ENCODE measurements at regions not wholly inside any gene's neighbourhood (a gene's known extent, or its start where the extent isn't known, plus 50 kb on each side); places are given as distances from the start of the nearest gene placed in this dataset.
A peak's percentile ranks its signal among the peaks of the same experiment; 100 is the strongest.

DNA sequence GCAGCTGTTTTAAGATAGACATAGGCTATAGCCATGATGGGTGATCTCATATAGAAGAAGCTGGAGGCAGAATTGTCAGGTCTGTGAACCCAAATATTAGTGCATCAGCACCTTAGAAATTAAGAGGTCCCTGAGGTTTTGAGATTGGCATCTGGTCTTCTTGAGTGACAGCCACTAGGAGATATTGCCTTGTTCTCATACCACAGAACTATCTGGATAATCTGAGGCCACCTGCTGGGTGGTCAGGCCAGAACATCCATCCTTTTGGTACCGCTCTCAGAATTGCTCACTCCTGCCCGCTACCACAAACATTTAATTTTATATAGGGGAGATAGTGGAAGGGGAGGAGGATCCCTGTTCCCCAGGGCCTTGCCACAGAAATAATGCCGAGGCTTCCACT lies 210.6 kb upstream of the ZPLD1 start:
- intact Hi-C loops (cut with micrococcal nuclease; ENCODE audit: unreplicated experiment), result loop anchor here (2.0 kb wide), 1 partner anchor 529 kb away; no protein-coding TSS in a partner anchor

DNA sequence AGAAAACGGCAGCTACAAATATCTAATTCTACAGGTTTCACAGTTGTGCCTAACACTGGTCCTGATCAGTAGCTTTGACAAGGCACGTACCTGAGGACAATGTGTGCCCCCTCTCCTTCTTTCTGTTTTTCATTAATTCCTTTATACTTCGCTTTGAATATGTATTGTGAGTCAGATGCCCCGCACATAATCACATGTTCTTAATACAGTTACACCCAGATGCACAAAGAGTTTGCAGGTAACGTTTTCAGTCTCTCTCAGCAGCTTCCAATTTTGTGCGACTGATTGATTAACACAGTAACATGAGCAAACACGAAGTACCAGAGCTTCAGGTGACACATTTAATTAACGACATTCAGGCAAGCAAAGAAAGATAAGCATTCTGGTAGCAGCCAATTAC lies 209.8 kb upstream of the ZPLD1 start:
- Mint-ChIP-seq H3K36me3 (ENCODE audit: insufficient read depth, unreplicated experiment) (no peaks in the 10 kb centered on the region), H3K4me1 (ENCODE audit: low read depth, unreplicated experiment) (peaks cover 7% of the 10 kb centered on the region), H3K27me3 (ENCODE audit: insufficient read depth, unreplicated experiment) (peaks cover 2% of the 10 kb centered on the region), H3K27ac (ENCODE audit: unreplicated experiment) (no peak overlapping the region), H3K9me3 (ENCODE audit: unreplicated experiment) (no peaks in the 10 kb centered on the region), H3K4me3 (ENCODE audit: unreplicated experiment) (no peak overlapping the region)
- Histone ChIP-seq H3K27me3 (replicated peaks; ENCODE audit: control insufficient read depth, insufficient read depth, low read length) (no peaks in the 10 kb centered on the region), H3K4me3 (ENCODE audit: low read depth, low read length) (no peak overlapping the region), H3K9me3 (no peaks in the 10 kb centered on the region), H3K36me3 (ENCODE audit: control insufficient read depth, insufficient read depth, low read length) (no peaks in the 10 kb centered on the region), H3K4me1 (no peaks in the 10 kb centered on the region; the same call in 1 of the 2 replicates)
- no TSS peak for BruUV-seq (replicated peaks)
- no peak for TF ChIP-seq CTCF (IDR thresholded peaks at IDR 0.05; ENCODE audit: insufficient read depth in 1 of 2, low read depth in 1 of 2, low read length in 1 of 2, severe bottlenecking in 1 of 2, unreplicated experiment in 1 of 2)
- ChIA-PET CTCF (interaction anchor here (0.5 to 2.6 kb wide), 13 partner anchors 92 to 422 kb away, joined by 3 to 46 read pairs (median 6); partner anchors contain the start of gene NFKBIZ), POLR2A (no interaction called here)
- DNase-seq, result no peak
- intact Hi-C loops (cut with micrococcal nuclease; ENCODE audit: unreplicated experiment), result loop anchor here (1.0 to 5.0 kb wide), 6 partner anchors 133 to 530 kb away; no protein-coding TSS in a partner anchor

More for the DNA sequence above, 210.6 kb upstream of the ZPLD1 start:
- ChIA-PET CTCF (interaction anchor here (1.3 to 2.6 kb wide), 3 partner anchors 411 to 421 kb away, joined by 3 to 46 read pairs (median 35); no protein-coding TSS in a partner anchor), POLR2A (no interaction called here)
- no peaks in the 10 kb centered on the region for H3K36me3 Mint-ChIP-seq (ENCODE audit: insufficient read depth, unreplicated experiment)
- H3K4me1 Mint-ChIP-seq (ENCODE audit: low read depth, unreplicated experiment), result peaks cover 7% of the 10 kb centered on the region
- Histone ChIP-seq H3K4me1 (no peaks in the 10 kb centered on the region; the same call in 1 of the 2 replicates), H3K4me3 (ENCODE audit: low read depth, low read length) (no peak overlapping the region), H3K36me3 (ENCODE audit: control insufficient read depth, insufficient read depth, low read length) (no peaks in the 10 kb centered on the region), H3K27me3 (replicated peaks; ENCODE audit: control insufficient read depth, insufficient read depth, low read length) (no peaks in the 10 kb centered on the region), H3K9me3 (no peaks in the 10 kb centered on the region)
- H3K27ac Mint-ChIP-seq (ENCODE audit: unreplicated experiment), result no peak overlapping the region
- peaks cover 2% of the 10 kb centered on the region for H3K27me3 Mint-ChIP-seq (ENCODE audit: insufficient read depth, unreplicated experiment)
- H3K4me3 Mint-ChIP-seq (ENCODE audit: unreplicated experiment), result no peak overlapping the region
- H3K9me3 Mint-ChIP-seq (ENCODE audit: unreplicated experiment), result no peaks in the 10 kb centered on the region
- no TSS peak for BruUV-seq (replicated peaks)
- peak; percentile 38 to 49 for TF ChIP-seq CTCF (IDR thresholded peaks at IDR 0.05; ENCODE audit: insufficient read depth in 1 of 2, low read depth in 1 of 2, low read length in 1 of 2, severe bottlenecking in 1 of 2, unreplicated experiment in 1 of 2)
- peak in 1 of 2 experiments; percentile 36 for DNase-seq

GRCh38 chr3:102225407-102226132 lies 209.2 kb upstream of the ZPLD1 start:
- Mint-ChIP-seq H3K36me3 (ENCODE audit: insufficient read depth, unreplicated experiment) (no peaks in the 10 kb centered on the region), H3K27ac (ENCODE audit: unreplicated experiment) (no peak overlapping the region), H3K27me3 (ENCODE audit: insufficient read depth, unreplicated experiment) (peaks cover 2% of the 10 kb centered on the region), H3K9me3 (ENCODE audit: unreplicated experiment) (no peaks in the 10 kb centered on the region), H3K4me3 (ENCODE audit: unreplicated experiment) (no peak overlapping the region), H3K4me1 (ENCODE audit: low read depth, unreplicated experiment) (peaks cover 7% of the 10 kb centered on the region)
- Histone ChIP-seq H3K27me3 (replicated peaks; ENCODE audit: control insufficient read depth, insufficient read depth, low read length) (no peaks in the 10 kb centered on the region), H3K9me3 (no peaks in the 10 kb centered on the region), H3K4me1 (no peaks in the 10 kb centered on the region; the same call in 1 of the 2 replicates), H3K36me3 (ENCODE audit: control insufficient read depth, insufficient read depth, low read length) (no peaks in the 10 kb centered on the region), H3K4me3 (ENCODE audit: low read depth, low read length) (no peak overlapping the region)
- ChIA-PET POLR2A (no interaction called here), CTCF (interaction anchor here (0.8 to 2.6 kb wide), 12 partner anchors 92 to 422 kb away, joined by 3 to 46 read pairs (median 6); partner anchors contain the start of gene NFKBIZ)
- intact Hi-C loops (cut with micrococcal nuclease; ENCODE audit: unreplicated experiment), result loop anchor here (1.0 to 5.0 kb wide), 6 partner anchors 133 to 531 kb away; no protein-coding TSS in a partner anchor
- TF ChIP-seq CTCF (IDR thresholded peaks at IDR 0.05; ENCODE audit: insufficient read depth in 1 of 2, low read depth in 1 of 2, low read length in 1 of 2, severe bottlenecking in 1 of 2, unreplicated experiment in 1 of 2), result peak; percentile 49 to 52
- BruUV-seq (replicated peaks), result no TSS peak
- DNase-seq, result peak in 1 of 2 experiments; percentile 51

All from Caco-2 (cell line).